Skin epidermis (tissue), 12 donors: ENCODE measurements at regions not wholly inside any gene's neighbourhood (a gene's known extent, or its start where the extent isn't known, plus 50 kb on each side); places are given as distances from the start of the nearest gene placed in this dataset.

ENCODE experiments used
- H3K27ac ChIP-seq, 21 experiments: fragments of 200-600 bp; sonication (generic) in 11 of 21; one replicate each; pipeline ENCODE4 v1.5.0; 2020; ENCODE audit warnings: mild to moderate bottlenecking in 3 of 21, inconsistent platforms in 2 of 21, moderate library complexity in 2 of 21
- H3K4me3 ChIP-seq, 7 experiments: fragments of 200-600 bp; sonication (generic) in 2 of 7; one replicate each; pipeline ENCODE4 v1.5.0; 2020; ENCODE audit warnings: inconsistent platforms in 2 of 7, mild to moderate bottlenecking in 2 of 7, moderate library complexity in 1 of 7

GRCh38 chr2:129695496-129695895 is 284.0 kb upstream of the RAB6C start:
- Histone ChIP-seq H3K27ac (no peak overlapping the region), H3K4me3 (no peak overlapping the region)

GRCh38 chr2:129698593-129698992 is 280.9 kb upstream of the RAB6C start:
- no peak overlapping the region for H3K27ac ChIP-seq
- H3K4me3 ChIP-seq = no peak overlapping the region

- H3K4me3 ChIP-seq = no peak overlapping the region
- peak overlapping the region in 2 of 21 experiments; percentile 25 to 29 for H3K27ac ChIP-seq
These were observed 279.5 kb upstream of the RAB6C start for GRCh38 chr2:129699781-129700573.

GRCh38 chr2:129702416-129703176 is 276.9 kb upstream of the RAB6C start:
- H3K4me3 ChIP-seq = no peak overlapping the region
- H3K27ac ChIP-seq = no peak overlapping the region

DNA sequence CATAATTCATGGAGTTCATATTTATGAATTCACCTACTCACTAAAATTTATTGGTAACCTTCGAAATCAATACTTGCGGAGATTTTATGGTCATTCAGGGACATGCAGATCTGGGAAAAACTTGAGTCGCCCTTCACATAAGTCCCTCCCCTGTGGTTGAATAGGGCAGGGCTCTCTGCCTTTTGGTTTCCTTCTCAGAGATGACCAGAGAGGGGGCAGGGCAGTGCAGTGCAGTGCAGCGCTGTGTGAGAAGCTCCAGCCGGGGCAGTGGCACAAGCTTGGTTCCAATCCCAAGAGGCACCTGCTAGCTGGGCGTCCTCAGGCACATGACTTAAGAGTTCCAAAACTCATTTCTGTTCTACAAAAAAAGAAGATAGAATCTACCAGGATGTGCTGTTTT is 274.4 kb upstream of the RAB6C start:
- Histone ChIP-seq H3K4me3 (no peak overlapping the region), H3K27ac (no peak overlapping the region)

- Histone ChIP-seq H3K4me3 (no peak overlapping the region), H3K27ac (no peak overlapping the region)
These were observed 271.7 kb upstream of the RAB6C start for GRCh38 chr2:129707800-129708199.

DNA sequence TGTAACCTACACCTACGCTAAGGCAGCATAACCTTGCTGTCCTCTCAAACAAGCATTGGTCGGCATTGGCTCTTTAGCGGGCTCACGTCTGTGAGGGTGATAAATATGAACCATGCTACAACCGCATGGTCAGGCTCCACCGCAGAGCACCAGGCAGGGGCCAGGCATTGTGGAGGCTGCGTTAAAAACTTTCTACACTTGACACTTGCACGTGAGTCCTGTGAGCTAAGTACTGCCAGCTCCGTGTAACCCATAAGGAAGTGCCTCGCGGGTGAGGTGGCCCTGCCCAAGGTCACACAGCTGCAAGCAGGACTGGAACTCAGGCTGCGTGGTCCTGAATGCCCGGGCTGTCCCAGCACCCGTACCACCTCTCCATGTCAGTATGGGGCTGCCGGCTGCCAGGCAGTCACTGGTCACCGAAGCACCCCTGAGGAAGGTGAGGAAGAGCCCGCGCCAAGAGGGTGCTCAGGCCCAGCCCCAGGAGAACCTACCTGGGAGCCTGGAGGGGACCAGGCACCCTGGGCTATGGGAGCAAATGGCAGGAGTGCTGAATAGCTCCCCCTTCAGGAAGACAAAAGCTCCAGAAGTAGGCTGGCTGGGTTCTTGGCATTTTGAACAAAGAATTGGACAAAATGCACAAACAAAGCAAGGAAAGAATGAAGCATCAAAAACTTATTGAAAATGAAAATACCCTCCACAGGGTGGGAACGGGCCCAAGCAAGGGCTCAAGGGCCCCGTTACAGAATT is 271.1 kb upstream of the RAB6C start:
- no peak overlapping the region for H3K27ac ChIP-seq

GRCh38 chr2:129709001-129709955 is 270.2 kb upstream of the RAB6C start:
- no peak overlapping the region for H3K27ac ChIP-seq
- H3K4me3 ChIP-seq = no peak overlapping the region

More for the DNA sequence above, 271.1 kb upstream of the RAB6C start:
- H3K4me3 ChIP-seq = no peak overlapping the region

- H3K27ac ChIP-seq = no peak overlapping the region
- H3K4me3 ChIP-seq = no peak overlapping the region
These were observed 269.4 kb upstream of the RAB6C start for GRCh38 chr2:129709956-129710598.

DNA sequence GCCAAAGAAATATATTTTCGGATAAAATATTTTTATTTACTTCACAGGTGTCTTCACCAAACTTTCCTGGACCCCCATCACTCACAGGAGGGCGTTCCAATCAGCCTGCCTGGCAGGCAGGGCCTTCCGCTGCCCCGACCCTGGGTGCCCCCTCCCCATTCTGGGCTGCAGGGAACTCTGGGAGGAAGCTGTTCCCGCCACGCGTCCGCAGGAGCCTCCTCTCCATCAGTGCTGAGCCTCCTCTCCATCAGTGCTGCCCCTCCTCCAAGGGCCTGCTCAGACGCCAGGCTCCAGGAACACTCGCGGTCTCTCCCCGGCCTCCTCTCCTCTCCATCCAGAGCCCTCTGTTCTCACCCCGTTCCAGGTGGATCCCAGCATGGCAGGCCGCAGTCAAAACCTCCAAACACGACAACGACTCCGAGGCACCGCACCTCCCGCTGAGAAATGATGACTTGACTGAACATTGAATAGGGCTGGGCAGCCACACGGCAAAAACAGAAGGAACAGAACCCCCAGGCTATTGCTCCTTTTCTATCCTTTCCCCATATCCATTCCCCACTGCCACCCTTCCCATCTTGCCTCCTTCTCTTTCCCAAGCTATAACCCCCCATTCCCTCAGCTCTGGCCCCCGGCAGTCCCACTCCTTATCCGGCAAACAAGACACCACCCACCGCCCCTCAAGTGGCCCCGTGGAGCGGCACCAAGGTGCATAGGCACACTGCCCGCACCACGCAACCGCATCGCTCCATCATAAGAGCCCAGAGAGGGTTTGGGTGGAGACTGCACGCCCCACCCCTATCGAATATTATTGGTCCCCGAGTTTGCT is 268.6 kb upstream of the RAB6C start:
- Histone ChIP-seq H3K27ac (no peak overlapping the region), H3K4me3 (no peak overlapping the region)

GRCh38 chr2:129711816-129712675 is 267.4 kb upstream of the RAB6C start:
- no peak overlapping the region for H3K4me3 ChIP-seq

DNA sequence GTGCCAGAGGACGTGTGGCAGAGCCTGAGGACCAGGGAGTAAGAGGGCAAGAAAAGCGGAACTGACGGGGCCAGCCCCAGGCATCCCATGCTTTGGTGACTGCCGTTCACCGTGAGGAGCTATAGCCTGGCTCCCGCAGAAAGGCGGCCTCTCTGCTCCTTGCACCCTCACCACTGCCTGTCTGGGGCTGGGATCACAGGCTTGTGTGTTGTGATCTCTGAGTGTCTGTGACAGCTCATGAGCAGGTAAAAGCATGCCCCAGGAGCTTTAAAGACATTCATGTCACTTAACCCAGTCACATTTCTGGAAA is 266.8 kb upstream of the RAB6C start:
- no peak overlapping the region for H3K27ac ChIP-seq
- no peak overlapping the region for H3K4me3 ChIP-seq

More at GRCh38 chr2:129711816-129712675, 267.4 kb upstream of the RAB6C start:
- H3K27ac ChIP-seq = no peak overlapping the region

- Histone ChIP-seq H3K4me3 (no peak overlapping the region), H3K27ac (no peak overlapping the region)
These were observed 266.1 kb upstream of the RAB6C start for GRCh38 chr2:129713337-129713736.

- Histone ChIP-seq H3K4me3 (no peak overlapping the region), H3K27ac (no peak overlapping the region)
These were observed 262.5 kb upstream of the RAB6C start for GRCh38 chr2:129716781-129717559.

DNA sequence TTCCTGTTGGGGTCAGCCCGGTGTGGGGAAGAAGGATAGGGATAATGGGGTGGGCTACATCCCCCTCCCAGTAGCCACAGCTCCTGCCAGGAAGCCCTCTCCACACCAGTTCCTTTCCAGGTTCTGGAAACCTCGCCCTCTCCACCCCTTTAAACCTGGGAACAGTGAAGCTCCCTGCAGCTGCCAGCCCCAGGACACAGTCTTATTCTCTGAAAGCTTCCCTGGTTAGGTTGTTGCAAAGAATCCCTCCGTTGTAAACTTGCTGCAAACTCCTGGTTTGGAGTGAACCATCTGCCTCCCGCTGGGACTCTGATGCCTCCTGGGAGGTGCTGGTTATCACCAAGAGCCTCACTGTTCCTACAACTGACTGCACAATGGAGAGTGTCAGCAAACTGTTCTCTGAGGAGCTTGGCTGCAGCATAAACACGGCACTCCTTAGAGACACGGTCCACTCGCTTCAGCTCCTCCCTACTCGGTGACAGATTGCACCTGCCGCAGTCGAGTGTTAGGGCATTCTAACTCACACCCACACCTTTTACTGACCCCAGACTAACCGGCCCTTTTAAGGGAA is 261.8 kb upstream of the RAB6C start:
- Histone ChIP-seq H3K27ac (no peak overlapping the region), H3K4me3 (no peak overlapping the region)

- H3K27ac ChIP-seq = no peak overlapping the region
- H3K4me3 ChIP-seq = no peak overlapping the region
These were observed 260.1 kb upstream of the RAB6C start for GRCh38 chr2:129719335-129719734.
